ELF-1 (cell line): ENCODE measurements at regions not wholly inside any gene's neighbourhood (a gene's known extent, or its start where the extent isn't known, plus 50 kb on each side); places are given as distances from the start of the nearest gene placed in this dataset.

ENCODE experiments used
- DNase-seq: peaks from one replicate; pipeline ENCODE4 v3.0.0-alpha.2; 2016; ENCODE audit warnings: low read depth, low spot score

DNA sequence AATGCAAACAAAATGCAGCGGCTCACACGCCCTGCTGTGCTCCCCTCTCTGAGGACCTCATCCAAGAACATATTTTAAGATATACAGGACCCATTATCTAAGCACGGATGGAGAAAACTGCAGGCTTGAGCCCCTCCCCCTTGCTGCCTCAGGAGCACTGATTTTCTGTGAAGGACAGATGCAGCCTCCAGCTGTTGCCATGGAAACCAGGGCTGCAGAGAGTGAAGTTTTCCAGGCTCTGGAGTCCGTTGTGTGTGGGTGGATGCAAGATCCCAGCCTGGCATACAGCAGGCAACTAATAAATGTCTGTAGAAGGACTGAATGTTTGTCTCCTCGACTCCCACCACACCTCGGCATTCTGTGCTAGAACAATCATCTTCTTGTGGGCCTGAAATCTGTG lies 105.6 kb upstream of the PEG3 start:
- DNase-seq = no peak

- no peak for DNase-seq
Measured at GRCh38 chr19:56947206-56947605, 106.7 kb upstream of the PEG3 start.

DNA sequence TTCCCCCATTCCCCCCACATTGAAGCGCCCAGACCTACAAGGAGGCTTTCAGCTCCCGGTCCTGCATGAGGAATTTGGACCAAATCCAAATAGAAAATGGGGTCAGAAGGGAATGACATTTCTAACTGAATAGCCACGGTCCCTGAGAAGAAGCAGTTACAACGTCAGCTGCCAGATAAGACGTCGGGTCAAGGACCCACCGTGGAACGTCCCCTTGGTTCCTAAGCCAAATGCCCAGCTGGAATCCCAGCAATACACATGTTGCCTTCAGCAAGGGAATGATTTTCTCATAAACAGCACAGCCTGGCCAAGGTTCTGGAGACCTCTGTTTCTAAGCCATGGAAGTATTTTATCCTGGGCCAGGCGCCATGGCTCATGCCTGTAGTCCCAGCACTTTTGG lies 109.1 kb upstream of the PEG3 start:
- DNase-seq = no peak

DNA sequence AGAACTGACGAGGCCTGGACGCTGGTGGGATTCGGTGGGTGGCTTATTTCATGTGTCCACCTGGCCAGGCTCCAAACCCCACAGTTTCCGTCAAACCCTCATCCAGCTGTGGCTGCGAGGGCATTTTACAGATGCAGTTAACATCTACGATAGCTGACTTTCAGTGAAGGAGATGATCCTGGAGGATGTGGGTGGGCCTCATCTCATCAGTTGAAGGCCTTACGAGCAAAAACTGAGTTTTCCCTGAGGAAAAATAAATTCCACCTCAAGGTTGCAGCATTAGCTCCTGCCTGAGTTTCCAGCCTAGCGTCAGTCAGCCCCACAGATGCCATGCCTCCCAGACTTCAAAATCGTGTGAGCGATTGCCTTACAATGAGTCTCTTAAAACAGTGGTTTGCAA lies 111.1 kb upstream of the PEG3 start:
- no peak for DNase-seq

DNA sequence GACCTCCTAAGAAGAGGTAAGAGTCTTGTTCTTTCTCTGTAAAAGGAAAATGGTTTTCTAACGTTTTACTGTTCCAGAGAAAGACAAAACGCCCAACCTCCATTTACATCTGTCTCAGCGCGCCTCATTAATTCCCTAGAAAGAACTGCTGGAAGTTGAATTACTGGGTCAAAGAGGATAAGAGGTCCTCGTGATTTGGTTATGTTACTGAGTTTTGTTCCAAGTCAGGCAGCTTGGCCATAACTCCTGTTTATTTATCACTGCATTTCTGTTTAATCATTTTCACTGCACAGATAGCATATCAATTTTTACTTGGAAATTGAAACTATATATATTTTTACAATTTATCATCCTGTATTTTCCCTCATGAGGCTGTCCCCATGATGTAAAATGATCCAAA lies 112.9 kb upstream of the PEG3 start:
- no peak for DNase-seq

DNA sequence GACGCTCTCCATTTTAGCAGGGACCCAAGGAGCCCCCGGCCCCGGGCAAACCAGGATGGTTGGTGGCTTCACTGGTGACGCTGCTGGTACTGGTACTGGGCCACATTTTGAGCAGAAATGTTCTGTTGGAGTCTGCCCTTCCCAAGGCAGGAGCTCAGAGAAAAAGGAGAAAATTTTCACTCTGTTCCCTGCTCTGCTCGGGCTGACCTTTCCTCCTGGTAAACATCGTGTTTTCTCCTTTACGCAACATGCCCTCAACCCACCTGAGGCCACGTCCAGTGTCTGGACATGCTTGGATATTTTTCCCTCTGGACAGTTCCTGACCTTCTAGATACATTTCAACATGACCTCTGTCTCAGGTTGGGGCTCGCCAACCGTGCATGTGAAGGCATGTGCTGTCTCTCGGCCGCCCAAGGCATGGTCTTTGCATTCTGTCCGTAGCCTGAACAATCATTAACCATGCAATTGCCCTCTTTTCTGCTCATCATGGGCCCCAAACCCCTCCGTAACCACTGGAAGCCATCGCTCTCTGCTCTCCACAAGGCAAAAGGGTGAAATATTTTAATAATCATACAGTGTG lies 115.2 kb upstream of the PEG3 start:
- no peak for DNase-seq

DNA sequence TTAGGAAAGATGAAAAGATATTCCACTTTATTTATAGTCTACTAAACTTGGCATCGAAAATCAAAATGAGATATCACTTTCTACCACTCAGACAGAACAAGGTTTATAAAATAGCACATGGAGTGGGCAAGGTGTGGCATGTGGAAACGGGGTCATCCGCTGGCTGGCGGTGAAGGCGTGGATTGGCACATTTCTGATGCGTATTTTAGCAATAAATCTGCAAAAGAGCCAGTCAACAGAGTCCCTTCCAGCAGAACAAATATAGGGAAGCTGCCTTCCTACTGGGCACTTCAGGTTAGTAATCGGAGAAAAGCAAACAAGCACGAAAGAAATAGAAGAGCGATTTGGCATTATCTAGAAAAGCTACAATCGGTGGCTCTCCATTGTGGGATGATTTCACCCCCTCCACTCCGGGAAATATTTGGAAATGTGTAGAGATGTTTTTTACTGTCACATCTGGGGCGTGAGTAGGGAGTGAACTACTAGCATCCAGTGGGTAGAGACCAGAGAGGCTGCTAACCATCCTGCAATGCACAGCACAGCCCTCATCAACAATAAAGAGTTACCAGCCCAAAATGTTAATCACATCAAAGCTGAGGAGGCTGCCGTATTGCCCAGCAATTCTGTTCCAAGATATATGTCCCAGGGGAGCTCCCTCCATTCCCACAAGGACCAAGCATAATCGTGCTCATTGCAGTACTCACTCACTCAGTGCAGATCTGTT lies 116.1 kb upstream of the PEG3 start:
- DNase-seq = no peak

GRCh38 chr19:56959205-56959604 lies 118.7 kb upstream of the PEG3 start:
- no peak for DNase-seq

DNA sequence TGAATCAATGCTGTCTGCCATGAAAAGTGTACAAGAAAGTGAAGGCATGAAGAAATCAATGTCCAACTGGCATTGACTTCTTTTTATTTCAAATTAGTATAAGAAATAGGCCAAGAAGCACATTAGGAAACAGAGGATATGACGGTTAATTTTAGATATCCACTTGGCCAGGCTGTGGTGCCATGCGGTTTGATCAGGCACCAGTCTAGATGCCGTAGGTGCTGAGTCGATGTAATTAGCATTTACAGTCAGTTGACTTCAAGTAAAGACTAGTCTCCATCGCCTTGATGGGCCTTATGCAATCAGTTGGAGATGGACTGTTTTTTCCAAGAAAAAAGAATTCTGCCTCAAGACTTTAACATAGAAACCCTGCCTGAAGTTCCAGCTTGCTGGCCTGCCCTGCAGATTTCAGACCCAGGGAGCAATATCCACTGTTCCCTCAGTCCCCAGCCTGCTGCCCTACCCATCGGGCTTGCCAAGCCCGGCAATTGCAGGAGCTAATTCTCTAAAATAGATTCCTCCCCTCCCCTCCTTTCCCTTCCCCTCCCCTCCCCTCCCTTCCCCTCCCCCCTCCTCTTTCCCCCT lies 120.5 kb upstream of the PEG3 start:
- DNase-seq = no peak

GRCh38 chr19:56964410-56964920 lies 123.9 kb upstream of the PEG3 start:
- no peak for DNase-seq

DNA sequence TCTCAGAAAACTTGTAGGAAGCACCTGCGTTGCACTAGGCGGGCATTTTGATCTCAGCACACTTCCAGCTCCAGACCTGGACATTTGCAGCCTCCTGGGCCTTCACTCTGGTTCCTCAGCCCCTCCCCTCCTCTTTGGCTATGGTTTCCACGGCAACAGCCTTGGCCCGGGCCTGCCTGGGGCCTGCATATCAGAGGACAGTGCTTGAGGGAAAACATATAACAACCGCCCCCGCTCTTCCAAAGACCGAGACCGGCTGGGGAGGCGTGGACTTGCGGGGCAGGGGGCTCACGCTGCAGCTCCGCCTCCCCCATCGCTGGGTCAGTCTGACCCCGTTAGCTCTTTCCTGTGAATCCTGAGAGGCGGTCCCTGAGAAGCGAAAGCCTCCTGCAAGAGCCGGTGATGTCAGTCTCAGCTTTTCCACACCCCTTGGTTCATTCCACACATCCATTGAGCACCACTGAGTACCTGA lies 125.7 kb upstream of the PEG3 start:
- DNase-seq = no peak

DNA sequence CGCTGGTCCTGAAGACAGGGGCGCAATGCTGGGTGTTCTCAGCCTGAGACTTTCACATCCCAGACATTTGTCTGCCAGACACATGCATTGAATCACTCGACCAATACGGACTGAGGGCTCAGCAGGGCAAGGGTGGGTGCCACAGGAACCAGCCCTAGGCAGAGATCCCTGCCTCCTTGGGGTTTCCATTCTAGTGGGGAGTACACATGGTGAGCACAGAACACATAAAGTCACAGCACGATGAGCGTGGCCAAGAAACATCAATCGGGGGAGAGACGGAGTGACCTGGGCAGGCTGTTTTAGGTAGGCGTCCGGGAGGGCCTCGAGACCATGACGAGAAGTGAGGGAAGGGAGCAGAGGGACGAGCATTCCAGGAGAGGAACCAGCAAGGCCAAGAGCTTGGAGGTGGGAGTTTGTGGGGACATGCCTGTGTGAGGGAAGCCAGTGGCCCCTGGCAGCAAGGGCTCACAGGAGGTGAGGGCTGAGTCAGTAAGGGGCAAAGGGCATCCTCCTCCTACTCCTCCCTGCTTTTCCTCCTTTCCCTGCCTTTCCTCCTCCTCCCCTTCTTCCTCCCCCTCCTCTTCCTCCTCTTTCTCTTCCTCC lies 126.3 kb upstream of the PEG3 start:
- no peak for DNase-seq

DNA sequence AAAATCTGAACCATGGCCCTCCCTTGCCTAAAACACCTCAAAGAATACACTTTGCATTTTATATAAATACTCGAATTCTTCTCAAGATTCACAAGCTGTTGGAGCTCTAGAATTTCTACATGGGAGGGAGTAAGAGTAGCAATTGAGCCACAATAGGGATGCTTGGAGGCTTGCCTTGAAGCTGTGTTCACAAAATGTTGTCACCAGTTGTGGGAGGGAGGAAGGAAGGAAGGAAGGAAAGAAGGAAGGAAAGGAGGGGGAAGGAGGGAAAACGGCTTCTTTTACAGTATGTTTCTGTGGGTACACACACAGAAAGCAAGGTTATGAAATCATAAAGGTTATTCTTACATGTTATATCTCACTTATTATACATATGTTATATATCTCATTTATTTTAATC lies 128.6 kb upstream of the PEG3 start:
- no peak for DNase-seq

GRCh38 chr19:56969759-56970178 lies 129.2 kb upstream of the PEG3 start:
- no peak for DNase-seq

DNA sequence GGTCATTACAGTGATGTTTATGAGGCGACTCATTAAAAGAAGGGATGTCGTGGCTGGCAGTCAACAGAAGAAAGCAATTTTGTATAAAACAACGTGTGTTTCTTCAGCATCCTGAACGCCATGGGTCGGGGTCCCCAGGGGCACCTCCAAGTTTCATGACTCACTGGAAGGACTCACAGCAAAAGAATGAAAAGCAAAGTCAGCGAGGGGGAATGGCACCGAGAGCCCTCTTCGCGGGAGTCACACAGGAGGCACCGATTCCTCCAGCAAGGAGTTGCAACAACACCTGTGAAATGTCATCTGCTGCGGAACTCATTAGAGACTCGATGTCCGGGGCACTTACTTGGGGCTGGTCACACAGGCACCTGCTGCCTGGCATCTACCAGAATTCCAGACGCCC lies 130.7 kb upstream of the PEG3 start:
- no peak for DNase-seq

DNA sequence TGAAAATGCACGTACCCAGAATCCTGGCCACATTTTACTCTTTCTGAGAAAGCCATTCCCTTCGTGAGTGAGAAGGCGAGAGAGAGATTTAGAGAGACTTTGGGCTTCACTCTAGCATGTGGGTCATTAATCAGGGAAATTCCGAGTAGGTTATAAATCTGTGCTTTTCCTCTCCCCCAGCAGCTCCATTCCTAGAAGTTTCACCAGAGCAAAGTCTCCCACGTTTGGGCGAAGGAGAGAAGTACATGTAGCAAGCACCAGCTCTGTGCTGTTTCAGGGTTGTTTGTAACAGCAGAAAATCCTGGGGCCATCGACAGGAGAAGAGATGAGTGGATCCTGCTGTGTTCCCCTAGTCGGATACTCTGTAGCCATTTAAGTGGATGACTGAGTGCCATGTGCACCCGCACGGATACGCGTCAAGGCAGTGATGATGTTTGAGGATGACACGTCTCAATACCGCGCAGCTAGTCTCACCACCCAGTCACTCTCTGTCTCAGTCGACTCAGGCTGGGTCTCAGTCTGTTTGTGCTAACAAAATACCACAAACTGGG lies 131.8 kb upstream of the PEG3 start:
- DNase-seq = no peak

- no peak for DNase-seq
Measured at GRCh38 chr19:56973713-56974555, 133.4 kb upstream of the PEG3 start.

DNA sequence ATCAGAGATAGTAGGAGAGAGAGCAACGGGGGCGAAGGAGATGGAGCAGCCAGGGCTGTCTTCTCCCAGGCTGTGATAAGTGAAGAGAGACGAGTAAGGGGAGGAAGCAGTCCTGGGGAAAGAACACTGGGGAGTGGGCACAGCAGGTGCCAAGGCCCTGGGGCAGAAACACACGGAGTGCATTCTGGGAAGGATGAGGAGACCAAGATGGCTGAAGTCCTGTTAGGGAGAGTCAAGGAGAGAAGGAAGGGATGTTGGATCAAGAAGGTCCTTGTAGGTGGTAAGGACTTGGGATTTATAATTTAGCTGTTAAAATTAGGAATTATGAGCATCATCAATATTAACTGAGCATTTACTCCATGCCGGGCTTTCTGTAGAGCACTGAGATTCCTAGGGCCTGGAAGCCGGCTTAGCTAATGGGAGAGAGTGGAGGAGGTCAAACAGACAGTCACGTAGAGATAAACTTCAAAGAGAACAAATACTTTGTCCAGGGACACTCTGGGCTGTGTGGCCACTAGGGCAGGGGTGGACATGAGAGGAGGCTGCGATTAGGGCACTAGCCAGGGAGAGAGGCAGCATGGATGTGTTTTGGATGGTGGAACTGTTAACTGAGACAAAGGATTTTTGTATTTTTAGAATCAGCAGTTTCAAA lies 134.2 kb upstream of the PEG3 start:
- no peak for DNase-seq

GRCh38 chr19:56976300-56976699 lies 135.8 kb upstream of the PEG3 start:
- DNase-seq = no peak

- no peak for DNase-seq
Measured at GRCh38 chr19:56976995-56977906, 136.7 kb upstream of the PEG3 start.
